ENCODE measurements at regions not wholly inside any gene's neighbourhood (a gene's known extent, or its start where the extent isn't known, plus 50 kb on each side); places are given as distances from the start of the nearest gene placed in this dataset.

DNA sequence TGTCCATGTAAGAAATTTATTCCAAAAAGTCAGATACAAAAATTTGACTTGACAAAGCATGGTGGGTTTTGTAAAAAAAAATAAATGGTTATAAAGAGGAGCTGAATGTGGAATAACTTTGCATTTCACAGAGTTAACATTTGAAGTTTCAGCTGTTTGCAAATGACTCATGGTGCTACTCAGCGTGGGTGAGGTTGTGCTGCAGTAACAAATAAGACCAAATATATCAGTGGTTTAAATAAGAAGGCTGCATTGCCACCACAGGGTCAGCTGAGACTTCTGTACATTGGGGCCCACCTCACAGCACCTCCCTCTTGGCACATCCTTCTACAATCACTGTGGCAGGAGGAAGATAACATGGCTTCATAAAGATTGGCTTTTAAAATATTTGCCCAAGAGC lies 272.5 kb upstream of the SULF2 start:
- TF ChIP-seq CTCF (IDR thresholded peaks at IDR 0.05) (no peak), POLR2A (IDR thresholded peaks at IDR 0.05) (no peak)

All from esophagus squamous epithelium (tissue), 4 donors.